ENCODE measurements at regions not wholly inside any gene's neighbourhood (a gene's known extent, or its start where the extent isn't known, plus 50 kb on each side); places are given as distances from the start of the nearest gene placed in this dataset.

- Histone ChIP-seq H3K9me3 (ENCODE audit: control insufficient read depth, low read depth, low read length) (no peaks in the 10 kb centered on the region), H3K4me3 (ENCODE audit: low read length) (no peak overlapping the region), H3K4me1 (ENCODE audit: control insufficient read depth, insufficient read depth, low read length) (no peaks in the 10 kb centered on the region), H3K27me3 (ENCODE audit: control insufficient read depth, insufficient read depth, low read length) (no peaks in the 10 kb centered on the region), H3K36me3 (ENCODE audit: control insufficient read depth, insufficient read depth, low read length) (no peaks in the 10 kb centered on the region), H3K27ac (ENCODE audit: low read length) (no peak overlapping the region)
- DNase-seq: no peak
- WGBS (ENCODE audit: insufficient coverage, low lambda C conversion rate): 60% methylated on average over 1 of the region's 1 CpG
These were observed 1145.7 kb downstream of the VRK1 start for GRCh38 chr14:97942921-97943320.

- WGBS (ENCODE audit: insufficient coverage, low lambda C conversion rate): no CpG with 5 or more reads among the region's 1 CpG
- Histone ChIP-seq H3K9me3 (ENCODE audit: control insufficient read depth, low read depth, low read length) (no peaks in the 10 kb centered on the region), H3K4me3 (ENCODE audit: low read length) (no peak overlapping the region), H3K36me3 (ENCODE audit: control insufficient read depth, insufficient read depth, low read length) (no peaks in the 10 kb centered on the region), H3K27ac (ENCODE audit: low read length) (no peak overlapping the region), H3K4me1 (ENCODE audit: control insufficient read depth, insufficient read depth, low read length) (no peaks in the 10 kb centered on the region), H3K27me3 (ENCODE audit: control insufficient read depth, insufficient read depth, low read length) (no peaks in the 10 kb centered on the region)
- no peak for DNase-seq
These were observed 1146.4 kb downstream of the VRK1 start for GRCh38 chr14:97943619-97944018.

GRCh38 chr14:97944380-97944779, 1147.2 kb downstream of the VRK1 start:
- Histone ChIP-seq H3K27ac (ENCODE audit: low read length) (no peak overlapping the region), H3K4me1 (ENCODE audit: control insufficient read depth, insufficient read depth, low read length) (no peaks in the 10 kb centered on the region), H3K36me3 (ENCODE audit: control insufficient read depth, insufficient read depth, low read length) (no peaks in the 10 kb centered on the region), H3K4me3 (ENCODE audit: low read length) (no peak overlapping the region), H3K9me3 (ENCODE audit: control insufficient read depth, low read depth, low read length) (peaks cover 3% of the 10 kb centered on the region), H3K27me3 (ENCODE audit: control insufficient read depth, insufficient read depth, low read length) (no peaks in the 10 kb centered on the region)
- DNase-seq: no peak
- WGBS (ENCODE audit: insufficient coverage, low lambda C conversion rate): no CpG with 5 or more reads among the region's 1 CpG

GRCh38 chr14:97945631-97946030, 1148.4 kb downstream of the VRK1 start:
- no peaks in the 10 kb centered on the region for H3K4me1 ChIP-seq (ENCODE audit: control insufficient read depth, insufficient read depth, low read length)
- H3K27ac ChIP-seq (ENCODE audit: low read length): no peak overlapping the region
- peaks cover 3% of the 10 kb centered on the region for H3K9me3 ChIP-seq (ENCODE audit: control insufficient read depth, low read depth, low read length)
- no peaks in the 10 kb centered on the region for H3K36me3 ChIP-seq (ENCODE audit: control insufficient read depth, insufficient read depth, low read length)
- no peak overlapping the region for H3K4me3 ChIP-seq (ENCODE audit: low read length)
- no peak for DNase-seq
- no peaks in the 10 kb centered on the region for H3K27me3 ChIP-seq (ENCODE audit: control insufficient read depth, insufficient read depth, low read length)

- Histone ChIP-seq H3K4me3 (ENCODE audit: low read length) (no peak overlapping the region), H3K27me3 (ENCODE audit: control insufficient read depth, insufficient read depth, low read length) (no peaks in the 10 kb centered on the region), H3K4me1 (ENCODE audit: control insufficient read depth, insufficient read depth, low read length) (no peaks in the 10 kb centered on the region), H3K9me3 (ENCODE audit: control insufficient read depth, low read depth, low read length) (peaks cover 3% of the 10 kb centered on the region), H3K36me3 (ENCODE audit: control insufficient read depth, insufficient read depth, low read length) (no peaks in the 10 kb centered on the region), H3K27ac (ENCODE audit: low read length) (no peak overlapping the region)
- no peak for DNase-seq
- no CpG with 5 or more reads among the region's 2 CpGs for WGBS (ENCODE audit: insufficient coverage, low lambda C conversion rate)
These were observed 1149.1 kb downstream of the VRK1 start for GRCh38 chr14:97946240-97946639.

GRCh38 chr14:97946641-97947040, 1149.5 kb downstream of the VRK1 start:
- no peak for DNase-seq
- Histone ChIP-seq H3K4me3 (ENCODE audit: low read length) (no peak overlapping the region), H3K4me1 (ENCODE audit: control insufficient read depth, insufficient read depth, low read length) (no peaks in the 10 kb centered on the region), H3K27ac (ENCODE audit: low read length) (no peak overlapping the region), H3K27me3 (ENCODE audit: control insufficient read depth, insufficient read depth, low read length) (no peaks in the 10 kb centered on the region), H3K36me3 (ENCODE audit: control insufficient read depth, insufficient read depth, low read length) (no peaks in the 10 kb centered on the region), H3K9me3 (ENCODE audit: control insufficient read depth, low read depth, low read length) (peaks cover 3% of the 10 kb centered on the region)
- 75% methylated on average over 8 of the region's 9 CpGs for WGBS (ENCODE audit: insufficient coverage, low lambda C conversion rate)

- Histone ChIP-seq H3K4me3 (ENCODE audit: low read length) (no peak overlapping the region), H3K27me3 (ENCODE audit: control insufficient read depth, insufficient read depth, low read length) (no peaks in the 10 kb centered on the region), H3K36me3 (ENCODE audit: control insufficient read depth, insufficient read depth, low read length) (no peaks in the 10 kb centered on the region), H3K4me1 (ENCODE audit: control insufficient read depth, insufficient read depth, low read length) (no peaks in the 10 kb centered on the region), H3K27ac (ENCODE audit: low read length) (no peak overlapping the region), H3K9me3 (ENCODE audit: control insufficient read depth, low read depth, low read length) (peaks cover 3% of the 10 kb centered on the region)
- no peak for DNase-seq
- WGBS (ENCODE audit: insufficient coverage, low lambda C conversion rate): 100% methylated on average over 2 of the region's 13 CpGs
These were observed 1151.7 kb downstream of the VRK1 start for GRCh38 chr14:97948841-97949240.

- Histone ChIP-seq H3K27me3 (ENCODE audit: control insufficient read depth, insufficient read depth, low read length) (no peaks in the 10 kb centered on the region), H3K9me3 (ENCODE audit: control insufficient read depth, low read depth, low read length) (no peaks in the 10 kb centered on the region), H3K27ac (ENCODE audit: low read length) (no peak overlapping the region), H3K4me3 (ENCODE audit: low read length) (no peak overlapping the region), H3K36me3 (ENCODE audit: control insufficient read depth, insufficient read depth, low read length) (no peaks in the 10 kb centered on the region), H3K4me1 (ENCODE audit: control insufficient read depth, insufficient read depth, low read length) (no peaks in the 10 kb centered on the region)
- WGBS (ENCODE audit: insufficient coverage, low lambda C conversion rate): 100% methylated on average over 5 of the region's 13 CpGs
- no peak for DNase-seq
These were observed 1159.6 kb downstream of the VRK1 start for GRCh38 chr14:97956581-97957340.

- no peak for DNase-seq
- no peaks in the 10 kb centered on the region for H3K36me3 ChIP-seq (ENCODE audit: control insufficient read depth, insufficient read depth, low read length)
- no peak overlapping the region for H3K27ac ChIP-seq (ENCODE audit: low read length)
- H3K27me3 ChIP-seq (ENCODE audit: control insufficient read depth, insufficient read depth, low read length): no peaks in the 10 kb centered on the region
- WGBS (ENCODE audit: insufficient coverage, low lambda C conversion rate): 93% methylated on average over 3 of the region's 4 CpGs
- no peaks in the 10 kb centered on the region for H3K4me1 ChIP-seq (ENCODE audit: control insufficient read depth, insufficient read depth, low read length)
- H3K4me3 ChIP-seq (ENCODE audit: low read length): no peak overlapping the region
- no peaks in the 10 kb centered on the region for H3K9me3 ChIP-seq (ENCODE audit: control insufficient read depth, low read depth, low read length)
These were observed 1162.1 kb downstream of the VRK1 start for GRCh38 chr14:97959251-97959650.

- Histone ChIP-seq H3K4me1 (ENCODE audit: control insufficient read depth, insufficient read depth, low read length) (no peaks in the 10 kb centered on the region), H3K4me3 (ENCODE audit: low read length) (no peak overlapping the region), H3K27ac (ENCODE audit: low read length) (no peak overlapping the region), H3K27me3 (ENCODE audit: control insufficient read depth, insufficient read depth, low read length) (no peaks in the 10 kb centered on the region), H3K9me3 (ENCODE audit: control insufficient read depth, low read depth, low read length) (no peaks in the 10 kb centered on the region), H3K36me3 (ENCODE audit: control insufficient read depth, insufficient read depth, low read length) (no peaks in the 10 kb centered on the region)
- 83% methylated on average over 2 of the region's 4 CpGs for WGBS (ENCODE audit: insufficient coverage, low lambda C conversion rate)
- no peak for DNase-seq
These were observed 1163.3 kb downstream of the VRK1 start for GRCh38 chr14:97960436-97960835.

- Histone ChIP-seq H3K4me3 (ENCODE audit: low read length) (no peak overlapping the region), H3K9me3 (ENCODE audit: control insufficient read depth, low read depth, low read length) (no peaks in the 10 kb centered on the region), H3K36me3 (ENCODE audit: control insufficient read depth, insufficient read depth, low read length) (no peaks in the 10 kb centered on the region), H3K4me1 (ENCODE audit: control insufficient read depth, insufficient read depth, low read length) (no peaks in the 10 kb centered on the region), H3K27me3 (ENCODE audit: control insufficient read depth, insufficient read depth, low read length) (peaks cover 2% of the 10 kb centered on the region), H3K27ac (ENCODE audit: low read length) (no peak overlapping the region)
- no peak for DNase-seq
- WGBS (ENCODE audit: insufficient coverage, low lambda C conversion rate): no CpG with 5 or more reads among the region's 1 CpG
These were observed 1173.0 kb downstream of the VRK1 start for GRCh38 chr14:97970222-97970621.
